Retinal pigment epithelial cell (primary cell): ENCODE measurements at regions not wholly inside any gene's neighbourhood (a gene's known extent, or its start where the extent isn't known, plus 50 kb on each side); places are given as distances from the start of the nearest gene placed in this dataset.

Experiments
- DNase-seq: peaks from one replicate; pipeline ENCODE4 v3.0.0-alpha.2; 2010; ENCODE audit warnings: low read depth
- H3K4me3 ChIP-seq: 2 replicates; pipeline ENCODE4 v1.5.1; 2011; ENCODE audit warnings: mild to moderate bottlenecking, low read length, control low read depth, moderate library complexity
- TF ChIP-seq, protein P1 (sequence below): conservative IDR thresholded peaks from 2 replicates; pipeline ENCODE4 v1.5.1; 2011; ENCODE audit warnings: low read depth, low read length, control low read depth, inconsistent platforms

DNA sequence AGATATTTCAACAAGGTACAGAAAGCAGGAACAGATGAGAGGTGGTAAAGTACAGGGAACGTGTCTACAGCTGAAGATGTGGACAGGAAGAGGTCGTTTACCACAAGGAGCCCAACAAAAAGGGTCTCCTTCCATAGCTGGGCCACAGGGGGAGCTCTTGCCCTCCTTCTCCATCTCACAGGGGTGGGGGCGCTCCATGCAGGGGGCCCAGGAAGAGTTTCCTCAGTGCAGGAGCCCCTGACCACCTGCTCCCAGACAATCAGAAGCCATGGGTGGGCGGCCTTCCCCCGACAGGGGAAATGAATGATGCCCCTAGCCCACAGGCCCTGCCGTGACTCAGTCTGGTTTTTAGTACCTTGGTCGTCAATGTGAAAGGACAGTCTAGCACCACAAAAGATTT is 163.6 kb upstream of the ZNF516 start:
- TF ChIP-seq, protein P1, sequence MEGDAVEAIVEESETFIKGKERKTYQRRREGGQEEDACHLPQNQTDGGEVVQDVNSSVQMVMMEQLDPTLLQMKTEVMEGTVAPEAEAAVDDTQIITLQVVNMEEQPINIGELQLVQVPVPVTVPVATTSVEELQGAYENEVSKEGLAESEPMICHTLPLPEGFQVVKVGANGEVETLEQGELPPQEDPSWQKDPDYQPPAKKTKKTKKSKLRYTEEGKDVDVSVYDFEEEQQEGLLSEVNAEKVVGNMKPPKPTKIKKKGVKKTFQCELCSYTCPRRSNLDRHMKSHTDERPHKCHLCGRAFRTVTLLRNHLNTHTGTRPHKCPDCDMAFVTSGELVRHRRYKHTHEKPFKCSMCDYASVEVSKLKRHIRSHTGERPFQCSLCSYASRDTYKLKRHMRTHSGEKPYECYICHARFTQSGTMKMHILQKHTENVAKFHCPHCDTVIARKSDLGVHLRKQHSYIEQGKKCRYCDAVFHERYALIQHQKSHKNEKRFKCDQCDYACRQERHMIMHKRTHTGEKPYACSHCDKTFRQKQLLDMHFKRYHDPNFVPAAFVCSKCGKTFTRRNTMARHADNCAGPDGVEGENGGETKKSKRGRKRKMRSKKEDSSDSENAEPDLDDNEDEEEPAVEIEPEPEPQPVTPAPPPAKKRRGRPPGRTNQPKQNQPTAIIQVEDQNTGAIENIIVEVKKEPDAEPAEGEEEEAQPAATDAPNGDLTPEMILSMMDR: peak; percentile 58
- no peak overlapping the region for H3K4me3 ChIP-seq

DNA sequence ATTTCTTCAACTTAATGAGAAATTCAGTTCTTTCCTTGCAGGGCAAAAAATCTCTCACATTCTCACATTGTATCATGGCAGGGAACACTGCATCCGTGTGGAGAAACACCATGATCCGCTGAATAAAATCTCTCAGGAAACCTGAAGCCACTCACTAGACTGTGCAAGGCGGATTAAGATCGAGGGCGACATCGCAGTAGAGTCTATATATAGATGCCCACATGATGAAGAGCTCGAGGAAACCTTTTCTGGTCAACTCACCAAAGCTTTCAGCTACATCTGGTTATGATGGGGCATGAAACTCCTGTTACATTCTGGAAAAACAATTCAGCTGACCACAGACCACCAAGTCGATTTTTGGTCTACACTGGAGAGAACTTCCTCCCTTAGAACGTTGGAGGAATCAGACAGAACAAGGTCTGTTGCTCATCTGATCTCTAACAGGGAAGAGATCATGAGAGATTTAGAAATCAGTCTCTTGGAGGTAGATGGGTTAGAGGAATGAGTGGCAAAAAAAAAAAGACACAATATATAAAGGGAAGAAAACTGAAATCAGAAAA is 162.9 kb upstream of the ZNF516 start:
- TF ChIP-seq, protein P1: no peak
- DNase-seq: peak; percentile 56
- H3K4me3 ChIP-seq: no peak overlapping the region

More for the DNA sequence above, 163.6 kb upstream of the ZNF516 start:
- DNase-seq: no peak

DNA sequence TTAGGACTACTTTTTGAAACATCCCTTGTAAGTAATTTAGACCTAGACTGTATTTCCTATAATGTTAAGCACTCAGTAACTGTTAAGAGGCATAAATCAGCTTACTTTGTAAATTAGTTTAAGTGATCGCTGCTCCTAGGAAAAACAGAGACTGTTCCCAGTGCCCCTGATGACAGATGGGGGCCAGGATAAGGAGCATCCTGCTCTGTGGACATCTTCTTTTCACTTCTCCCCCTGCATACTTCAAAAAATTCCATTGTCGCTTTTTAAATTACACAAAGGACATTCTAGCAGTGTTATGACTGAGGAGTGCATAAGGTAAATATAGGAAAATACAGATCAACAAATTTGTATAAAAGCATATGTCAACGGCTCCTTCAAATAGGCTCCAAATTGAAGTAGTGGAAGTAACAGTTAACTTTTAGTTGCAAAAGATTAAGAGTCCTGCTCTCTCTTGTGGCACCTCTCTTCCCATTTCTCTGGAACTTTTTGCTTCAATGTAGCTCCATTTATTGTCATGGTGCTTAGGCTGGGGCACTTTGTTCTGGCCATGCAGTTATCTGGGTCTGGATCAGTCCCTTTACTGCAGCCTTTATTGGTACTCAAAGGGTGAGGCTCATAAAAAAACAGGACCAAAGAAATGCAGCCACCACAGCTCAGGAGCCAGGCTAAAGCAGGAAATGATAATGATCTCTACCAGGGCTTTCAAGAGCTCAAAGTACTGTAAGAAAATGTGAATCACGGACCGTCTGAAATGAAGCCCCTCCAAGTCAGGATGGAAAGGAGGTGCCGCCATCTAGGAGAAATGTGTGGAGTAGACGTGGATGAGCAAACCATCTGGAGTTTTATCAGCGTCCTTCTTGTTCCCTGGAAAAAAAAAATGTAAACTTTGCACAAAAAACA is 162.1 kb upstream of the ZNF516 start:
- no peak overlapping the region for H3K4me3 ChIP-seq
- TF ChIP-seq, protein P1: no peak
- no peak for DNase-seq

DNA sequence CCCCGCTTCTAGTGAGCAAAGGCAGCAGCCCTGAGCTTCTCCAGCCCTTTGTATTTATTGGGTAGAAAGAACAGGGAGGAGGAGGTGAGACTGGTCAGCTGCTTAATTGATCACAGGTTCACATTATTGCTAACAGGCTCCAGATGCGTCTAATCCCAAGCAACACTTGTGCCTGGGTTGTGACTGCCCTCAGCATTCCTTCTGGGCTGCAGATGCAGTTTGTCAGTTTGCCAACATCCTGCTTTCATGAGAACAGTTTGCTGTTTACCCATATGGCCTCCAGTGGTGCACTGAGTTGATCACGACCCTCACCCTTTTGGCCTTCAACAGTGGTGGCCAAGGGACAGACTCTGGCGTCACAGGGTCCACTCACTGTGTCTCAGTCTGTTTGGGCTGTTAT is 159.5 kb upstream of the ZNF516 start:
- TF ChIP-seq, protein P1: no peak
- DNase-seq: no peak

DNA sequence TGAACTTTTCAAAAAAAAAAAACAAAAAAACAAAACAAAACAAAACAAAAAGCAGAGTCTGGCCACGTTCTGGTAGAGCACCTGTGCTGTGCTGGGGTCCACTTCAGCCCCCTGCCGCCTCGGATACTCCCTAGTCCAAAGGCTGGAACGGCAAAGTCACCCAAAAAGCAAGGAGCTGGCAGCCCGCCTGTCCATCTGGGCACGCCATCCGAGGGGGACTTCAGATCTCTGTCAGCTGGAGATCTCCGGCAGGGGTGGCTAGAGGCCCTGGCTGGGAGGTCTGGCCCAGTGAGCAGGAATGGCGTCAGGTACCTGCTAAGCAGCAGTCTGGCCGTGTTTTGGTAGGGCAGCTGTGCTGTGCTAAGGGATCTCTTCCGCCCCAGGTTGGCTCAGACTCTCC is 152.3 kb upstream of the ZNF516 start:
- TF ChIP-seq, protein P1: no peak
- DNase-seq: no peak
- H3K4me3 ChIP-seq: no peak overlapping the region

More for the DNA sequence above, 159.5 kb upstream of the ZNF516 start:
- no peak overlapping the region for H3K4me3 ChIP-seq

DNA sequence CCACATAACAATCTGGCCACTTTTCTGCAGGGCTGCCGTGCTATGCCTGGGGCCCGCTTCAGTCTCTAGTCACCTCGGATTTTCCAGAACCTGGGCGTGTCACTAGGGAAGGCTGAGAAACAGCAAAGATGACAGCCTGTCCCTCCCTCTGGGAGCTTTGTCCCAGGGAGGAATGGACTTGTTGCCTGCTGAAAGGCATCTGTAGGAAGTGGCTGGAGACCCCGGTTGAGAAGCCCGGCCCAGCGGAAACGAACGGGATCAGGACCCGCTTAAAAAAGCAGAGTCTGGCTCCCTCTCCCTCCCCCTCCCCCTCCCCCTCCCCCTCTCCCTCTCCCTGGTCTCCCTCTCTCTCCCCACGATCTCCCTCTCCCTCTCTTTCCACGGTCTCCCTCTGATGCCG is 149.5 kb upstream of the ZNF516 start:
- TF ChIP-seq, protein P1: no peak
- H3K4me3 ChIP-seq: no peak overlapping the region
- no peak for DNase-seq

DNA sequence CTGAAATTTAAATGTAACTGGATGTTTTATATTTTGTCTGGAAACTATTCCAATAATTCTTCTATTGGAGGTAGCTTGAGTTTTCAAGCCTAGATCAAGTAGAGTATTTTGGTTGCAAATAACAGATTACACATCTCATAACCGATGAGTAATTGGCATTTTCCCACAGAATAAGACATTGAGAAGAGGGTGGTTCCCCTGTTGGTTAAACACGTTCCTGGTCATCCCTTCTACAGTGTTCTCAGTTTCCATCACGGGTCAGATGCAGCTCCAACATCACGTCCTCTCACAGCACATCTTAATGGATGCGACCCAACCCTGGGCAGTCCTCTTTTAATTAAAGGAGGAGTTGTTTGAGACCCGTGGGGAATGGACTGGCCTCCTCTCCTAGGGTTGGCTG is 149.0 kb upstream of the ZNF516 start:
- TF ChIP-seq, protein P1: no peak
- no peak for DNase-seq
- H3K4me3 ChIP-seq: no peak overlapping the region
